ENCODE measurements at regions not wholly inside any gene's neighbourhood (a gene's known extent, or its start where the extent isn't known, plus 50 kb on each side); places are given as distances from the start of the nearest gene placed in this dataset.

DNA sequence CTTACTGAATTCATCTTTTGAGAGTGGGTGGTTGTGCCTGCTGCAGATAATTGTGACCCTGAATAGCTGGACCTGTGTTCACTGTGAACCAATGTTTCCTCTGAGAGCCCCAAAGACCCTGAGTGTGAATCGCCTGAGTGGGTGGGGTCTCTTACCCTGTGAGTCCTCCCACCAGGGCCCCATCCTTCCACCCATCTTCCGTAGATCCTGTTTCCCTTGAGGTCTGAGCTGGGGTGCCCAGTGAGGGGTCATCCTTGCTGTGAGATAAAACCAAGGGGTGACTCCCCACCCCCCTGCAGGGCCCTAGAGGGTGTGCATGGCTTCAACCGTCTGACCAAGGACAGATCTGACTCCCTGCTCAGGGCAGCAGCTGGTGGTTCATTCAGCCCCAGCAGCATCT, 78.0 kb upstream of the ZNF479 start:
- TF ChIP-seq, protein P1, sequence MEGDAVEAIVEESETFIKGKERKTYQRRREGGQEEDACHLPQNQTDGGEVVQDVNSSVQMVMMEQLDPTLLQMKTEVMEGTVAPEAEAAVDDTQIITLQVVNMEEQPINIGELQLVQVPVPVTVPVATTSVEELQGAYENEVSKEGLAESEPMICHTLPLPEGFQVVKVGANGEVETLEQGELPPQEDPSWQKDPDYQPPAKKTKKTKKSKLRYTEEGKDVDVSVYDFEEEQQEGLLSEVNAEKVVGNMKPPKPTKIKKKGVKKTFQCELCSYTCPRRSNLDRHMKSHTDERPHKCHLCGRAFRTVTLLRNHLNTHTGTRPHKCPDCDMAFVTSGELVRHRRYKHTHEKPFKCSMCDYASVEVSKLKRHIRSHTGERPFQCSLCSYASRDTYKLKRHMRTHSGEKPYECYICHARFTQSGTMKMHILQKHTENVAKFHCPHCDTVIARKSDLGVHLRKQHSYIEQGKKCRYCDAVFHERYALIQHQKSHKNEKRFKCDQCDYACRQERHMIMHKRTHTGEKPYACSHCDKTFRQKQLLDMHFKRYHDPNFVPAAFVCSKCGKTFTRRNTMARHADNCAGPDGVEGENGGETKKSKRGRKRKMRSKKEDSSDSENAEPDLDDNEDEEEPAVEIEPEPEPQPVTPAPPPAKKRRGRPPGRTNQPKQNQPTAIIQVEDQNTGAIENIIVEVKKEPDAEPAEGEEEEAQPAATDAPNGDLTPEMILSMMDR (IDR thresholded peaks at IDR 0.05; ENCODE audit: control extremely low read depth, extremely low read depth) = no peak
- no peak for DNase-seq
- no peak overlapping the region for H3K27ac ChIP-seq (ENCODE audit: low read depth in 1 of 2, low read length in 1 of 2)
- no peaks in the 10 kb centered on the region for H3K4me1 ChIP-seq (ENCODE audit: control insufficient read depth in 5 of 5, insufficient read depth in 5 of 5, low read length in 5 of 5)
- H3K36me3 ChIP-seq (ENCODE audit: control insufficient read depth in 4 of 4, insufficient read depth in 4 of 4, low read length in 4 of 4) = no peaks in the 10 kb centered on the region
- 72 to 75% methylated on average over 3 of the region's 3 CpGs for WGBS, 2 donors
- peaks cover 0 to 34% (median 10%) of the 10 kb centered on the region in 4 donors for H3K9me3 ChIP-seq (ENCODE audit: control insufficient read depth in 4 of 4, insufficient read depth in 3 of 4, low read length in 3 of 4)
- no peaks in the 10 kb centered on the region for H3K27me3 ChIP-seq (ENCODE audit: control insufficient read depth in 3 of 3, insufficient read depth in 3 of 3, low read length in 2 of 3)
- ATAC-seq (ENCODE audit: insufficient read depth, low FRiP score) = no peak
- no peak overlapping the region for H3K9ac ChIP-seq (ENCODE audit: insufficient read depth in 1 of 2, low read length in 2 of 2)
- H3K4me3 ChIP-seq = no peak overlapping the region

DNA sequence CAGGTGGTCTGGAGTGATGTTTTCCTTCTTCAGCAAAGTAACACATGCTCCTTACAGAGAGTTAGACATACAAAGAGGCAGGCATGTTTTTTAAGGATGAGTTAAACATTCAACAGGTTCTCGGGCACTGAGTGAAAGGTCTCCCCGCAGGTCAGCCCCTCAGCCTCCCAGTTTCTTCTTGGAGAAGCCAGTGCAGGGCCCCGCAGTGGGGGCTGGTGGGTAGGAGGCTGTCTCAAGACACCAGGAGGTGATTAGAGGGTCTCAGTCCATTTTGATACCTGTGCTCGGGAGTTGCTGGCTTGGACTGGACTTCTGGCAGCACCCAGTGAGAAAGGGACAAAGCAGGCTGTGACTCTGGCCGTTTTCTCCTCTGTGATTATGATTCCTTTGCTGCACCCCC, 78.6 kb upstream of the ZNF479 start:
- ATAC-seq (ENCODE audit: insufficient read depth, low FRiP score) (no peak), DNase-seq (no peak)
- Histone ChIP-seq H3K27ac (ENCODE audit: low read depth in 1 of 2, low read length in 1 of 2) (no peak overlapping the region), H3K36me3 (ENCODE audit: control insufficient read depth in 4 of 4, insufficient read depth in 4 of 4, low read length in 4 of 4) (no peaks in the 10 kb centered on the region), H3K27me3 (ENCODE audit: control insufficient read depth in 3 of 3, insufficient read depth in 3 of 3, low read length in 2 of 3) (no peaks in the 10 kb centered on the region), H3K9me3 (ENCODE audit: control insufficient read depth in 4 of 4, insufficient read depth in 3 of 4, low read length in 3 of 4) (peaks cover 0 to 30% (median 10%) of the 10 kb centered on the region in 4 donors), H3K4me3 (no peak overlapping the region), H3K4me1 (ENCODE audit: control insufficient read depth in 5 of 5, insufficient read depth in 5 of 5, low read length in 5 of 5) (no peaks in the 10 kb centered on the region), H3K9ac (ENCODE audit: insufficient read depth in 1 of 2, low read length in 2 of 2) (no peak overlapping the region)
- TF ChIP-seq, protein P1 (IDR thresholded peaks at IDR 0.05; ENCODE audit: control extremely low read depth, extremely low read depth) = no peak
- 59 to 63% methylated on average over 5 of the region's 5 CpGs for WGBS, 2 donors

DNA sequence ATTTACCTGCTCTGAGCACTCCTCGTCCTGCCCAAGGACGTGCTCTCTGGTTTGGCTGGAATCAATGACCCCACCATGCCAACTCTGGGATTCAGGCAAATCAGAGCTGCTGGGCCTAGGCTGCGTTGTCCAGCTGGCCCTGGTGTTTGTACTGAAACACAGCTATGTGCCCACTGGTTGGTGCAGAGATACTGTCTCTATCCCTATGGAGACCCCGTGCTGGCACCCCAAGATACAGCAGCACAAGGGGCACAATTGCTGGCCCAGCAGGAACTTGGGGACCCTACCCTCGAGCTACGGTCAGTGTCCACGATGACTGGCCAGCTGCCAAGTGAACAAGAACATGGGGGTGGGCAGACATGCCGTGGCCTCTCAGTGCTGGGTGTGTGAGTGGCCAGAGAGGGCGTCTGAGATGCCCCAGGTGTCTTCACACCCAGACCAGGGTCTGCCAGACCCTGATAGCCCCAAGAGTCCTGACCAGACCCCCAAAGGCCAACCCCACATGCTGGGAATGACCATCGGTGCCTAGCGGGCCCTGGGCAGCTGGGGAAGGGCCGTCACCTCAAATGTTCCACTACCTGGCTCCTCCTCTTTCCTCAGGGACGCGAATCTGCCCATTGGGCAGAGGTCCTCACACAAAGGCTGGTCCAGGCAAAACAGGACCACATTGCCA, 79.3 kb upstream of the ZNF479 start:
- no peak overlapping the region for H3K4me3 ChIP-seq
- DNase-seq = no peak

More for the DNA sequence above, 79.3 kb upstream of the ZNF479 start:
- ATAC-seq (ENCODE audit: insufficient read depth, low FRiP score) = no peak
- WGBS, 2 donors = 69 to 70% methylated on average over 12 to 14 of the region's 14 CpGs
- no peak overlapping the region for H3K27ac ChIP-seq (ENCODE audit: low read depth in 1 of 2, low read length in 1 of 2)
- H3K4me1 ChIP-seq (ENCODE audit: control insufficient read depth in 5 of 5, insufficient read depth in 5 of 5, low read length in 5 of 5) = no peaks in the 10 kb centered on the region
- H3K36me3 ChIP-seq (ENCODE audit: control insufficient read depth in 4 of 4, insufficient read depth in 4 of 4, low read length in 4 of 4) = no peaks in the 10 kb centered on the region
- no peaks in the 10 kb centered on the region for H3K27me3 ChIP-seq (ENCODE audit: control insufficient read depth in 3 of 3, insufficient read depth in 3 of 3, low read length in 2 of 3)
- H3K9me3 ChIP-seq (ENCODE audit: control insufficient read depth in 4 of 4, insufficient read depth in 3 of 4, low read length in 3 of 4) = peaks cover 0 to 30% (median 10%) of the 10 kb centered on the region in 4 donors
- H3K9ac ChIP-seq (ENCODE audit: insufficient read depth in 1 of 2, low read length in 2 of 2) = no peak overlapping the region
- TF ChIP-seq, protein P1 (IDR thresholded peaks at IDR 0.05; ENCODE audit: control extremely low read depth, extremely low read depth) = no peak
